H1 (cell line): ENCODE measurements at regions not wholly inside any gene's neighbourhood (a gene's known extent, or its start where the extent isn't known, plus 50 kb on each side); places are given as distances from the start of the nearest gene placed in this dataset.

ENCODE experiments used
- CTCF ChIA-PET: fragments of 300-600 bp; sonication (Branson Sonifier 250); formaldehyde crosslinking; loops from one replicate; lab custom pipeline; 2021; ENCODE audit not compliant: partially characterized antibody; lab: Charles Lee
- POLR2A ChIA-PET: fragments of 300-600 bp; sonication (Branson Sonifier 250); formaldehyde crosslinking; loops from one replicate; lab custom pipeline; 2021; ENCODE audit warnings: inconsistent platforms; ENCODE audit not compliant: partially characterized antibody; lab: Charles Lee
- DNase-seq, 2 experiments: peaks; one replicate each; pipeline versions ENCODE4 v3.0.0 to v3.0.0-alpha.2; 2010 to 2022; ENCODE audit warnings: low spot score in 2 of 2, low read depth in 1 of 2, mixed read lengths in 1 of 2
- FAIRE-seq: peaks from 2 replicates; lab custom pipeline; 2011; peaks lifted over from hg19 to GRCh38; lab: Jason Lieb, UNC
- H2AFZ ChIP-seq: 2 replicates; pipeline ENCODE4 v1.8.1; 2012; ENCODE audit warnings: low read length, inconsistent platforms
- H2AK5ac ChIP-seq: 2 replicates; pipeline ENCODE4 v1.6.1; 2013; ENCODE audit warnings: low read depth, low read length
- H2BK120ac ChIP-seq: replicated peaks from 2 replicates; pipeline ENCODE3; 2013; ENCODE audit warnings: low read depth, low read length, inconsistent platforms
- H2BK12ac ChIP-seq: 2 replicates; pipeline ENCODE4 v1.6.1; 2013; ENCODE audit warnings: low read depth, low read length
- H2BK15ac ChIP-seq: 2 replicates; pipeline ENCODE4 v1.6.1; 2013; ENCODE audit warnings: low read length
- H2BK20ac ChIP-seq: 2 replicates; pipeline ENCODE4 v1.6.1; 2013; ENCODE audit warnings: low read length
- H2BK5ac ChIP-seq: 2 replicates; pipeline ENCODE4 v1.6.1; 2013; ENCODE audit warnings: low read depth, low read length
- H3K14ac ChIP-seq: 2 replicates; pipeline ENCODE4 v1.6.1; 2013; ENCODE audit warnings: inconsistent platforms; ENCODE audit not compliant: insufficient read length
- H3K18ac ChIP-seq: 2 replicates; pipeline ENCODE4 v1.6.1; 2013; ENCODE audit warnings: low read length; ENCODE audit errors: extremely low read depth
- H3K23ac ChIP-seq: 2 replicates; pipeline ENCODE4 v1.6.1; 2013; ENCODE audit warnings: inconsistent platforms; ENCODE audit not compliant: insufficient read length
- H3K23me2 ChIP-seq: 2 replicates; pipeline ENCODE4 v1.6.1; 2013; ENCODE audit warnings: low read depth, low read length
- H3K27ac ChIP-seq: 2 replicates; pipeline ENCODE4 v1.6.1; 2011; ENCODE audit warnings: low read depth, low read length, inconsistent platforms
- H3K27me3 ChIP-seq, 4 experiments: replicated peaks in 1 of 4; 1 replicate in 1 of 4; 2 replicates in 3 of 4; pipeline versions ENCODE4 v1.6.1 to v1.8.1; 2011 to 2013; ENCODE audit warnings: low read length in 3 of 4, mild to moderate bottlenecking in 3 of 4, inconsistent platforms in 2 of 4, mixed read lengths in 2 of 4, moderate library complexity in 1 of 4; ENCODE audit not compliant: control insufficient read depth in 3 of 4, insufficient read depth in 3 of 4; ENCODE audit errors: extremely low read depth in 1 of 4
- H3K36me3 ChIP-seq, 4 experiments: 2 replicates each; pipeline versions ENCODE4 v1.6.1 to v1.8.1; 2011 to 2013; ENCODE audit warnings: mild to moderate bottlenecking in 4 of 4, low read length in 3 of 4, moderate library complexity in 2 of 4, control low read depth in 1 of 4, inconsistent platforms in 1 of 4; ENCODE audit not compliant: insufficient read depth in 4 of 4, control insufficient read depth in 2 of 4
- H3K4ac ChIP-seq: replicated peaks from 2 replicates; pipeline ENCODE3; 2013; ENCODE audit warnings: low read length, low read depth, mixed read lengths, inconsistent platforms; ENCODE audit not compliant: insufficient read length
- H3K4me1 ChIP-seq, 4 experiments: replicated peaks in 1 of 4; 1 replicate in 1 of 4; 2 replicates in 3 of 4; pipeline versions ENCODE4 v1.6.1 to v1.8.1; 2011 to 2013; ENCODE audit warnings: low read length in 3 of 4, inconsistent platforms in 2 of 4, mixed read lengths in 1 of 4; ENCODE audit not compliant: insufficient read depth in 4 of 4, control insufficient read depth in 3 of 4
- H3K4me2 ChIP-seq, 2 experiments: 2 replicates each; pipeline versions ENCODE4 v1.6.1 to v1.8.1; 2011 to 2013; ENCODE audit warnings: low read depth in 2 of 2, low read length in 2 of 2, control low read depth in 1 of 2, inconsistent platforms in 1 of 2, mild to moderate bottlenecking in 1 of 2; ENCODE audit not compliant: insufficient read depth in 1 of 2
- H3K4me3 ChIP-seq, 4 experiments: fragments of 200-600, 300-600 bp in 1 of 4; sonication (generic), shearing (Covaris generic), sonication (Bioruptor Twin) in 1 of 4; 2 replicates each; pipeline versions ENCODE4 v1.5.1 to v1.8.1; 2011 to 2016; ENCODE audit warnings: low read length in 4 of 4, low read depth in 3 of 4, control low read depth in 2 of 4, inconsistent platforms in 2 of 4, mild to moderate bottlenecking in 2 of 4, mixed read lengths in 1 of 4, moderate library complexity in 1 of 4; ENCODE audit not compliant: insufficient read depth in 2 of 4; ENCODE audit errors: extremely low read depth in 1 of 4
- H3K56ac ChIP-seq: replicated peaks from 2 replicates; pipeline ENCODE3; 2013; ENCODE audit warnings: low read depth, mild to moderate bottlenecking, mixed read lengths, low read length, inconsistent platforms; ENCODE audit not compliant: insufficient read length
- H3K79me1 ChIP-seq: 2 replicates; pipeline ENCODE4 v1.6.1; 2013; ENCODE audit warnings: low read depth, low read length, control low read depth
- H3K79me2 ChIP-seq, 2 experiments: 2 replicates each; pipeline versions ENCODE4 v1.6.1 to v1.8.1; 2012 to 2013; ENCODE audit warnings: low read length in 2 of 2, mild to moderate bottlenecking in 2 of 2, inconsistent platforms in 1 of 2; ENCODE audit not compliant: insufficient read depth in 2 of 2, control insufficient read depth in 1 of 2
- H3K9ac ChIP-seq, 4 experiments: replicated peaks in 1 of 4; 1 replicate in 1 of 4; 2 replicates in 3 of 4; pipeline versions ENCODE4 v1.6.1 to v1.8.1; 2011 to 2013; ENCODE audit warnings: low read depth in 3 of 4, low read length in 3 of 4, control low read depth in 2 of 4, mild to moderate bottlenecking in 2 of 4, moderate library complexity in 2 of 4, inconsistent platforms in 1 of 4; ENCODE audit errors: extremely low read depth in 1 of 4
- H3K9me3 ChIP-seq, 2 experiments: 2 replicates each; pipeline versions ENCODE4 v1.6.1 to v1.8.1; 2012 to 2013; ENCODE audit warnings: mild to moderate bottlenecking in 2 of 2, moderate library complexity in 2 of 2, control low read depth in 1 of 2, inconsistent platforms in 1 of 2, low read depth in 1 of 2, low read length in 1 of 2, mixed read lengths in 1 of 2; ENCODE audit not compliant: insufficient read depth in 2 of 2
- H4K20me1 ChIP-seq, 2 experiments: replicated peaks in 1 of 2; 2 replicates each; pipeline versions ENCODE3 to v1.8.1; 2011 to 2013; ENCODE audit warnings: inconsistent platforms in 2 of 2, low read length in 2 of 2, mild to moderate bottlenecking in 1 of 2; ENCODE audit not compliant: insufficient read depth in 2 of 2, control insufficient read depth in 1 of 2
- H4K5ac ChIP-seq: 2 replicates; pipeline ENCODE4 v1.6.1; 2013; ENCODE audit warnings: low read length, low read depth, mixed read lengths, inconsistent platforms; ENCODE audit not compliant: insufficient read length
- H4K8ac ChIP-seq: 2 replicates; pipeline ENCODE4 v1.8.0; 2013; ENCODE audit warnings: mild to moderate bottlenecking, moderate library complexity, low read length, inconsistent platforms; ENCODE audit not compliant: insufficient read depth; ENCODE audit errors: extremely low read depth
- H4K91ac ChIP-seq: replicated peaks from 2 replicates; pipeline ENCODE3; 2013; ENCODE audit warnings: low read length, mixed read lengths, inconsistent platforms; ENCODE audit not compliant: insufficient read length
- RNF2 ChIP-seq: fragments of 200-900, 300-1000 bp; sonication (generic); IDR thresholded peaks from 2 replicates; pipeline ENCODE4 v1.7.1; 2016; ENCODE audit warnings: borderline replicate concordance, low read depth, mild to moderate bottlenecking, antibody characterized with exemption, low read length; ENCODE audit not compliant: poor library complexity, severe bottlenecking; ENCODE audit errors: missing control alignments
- SIX5 ChIP-seq: IDR thresholded peaks from 2 replicates; pipeline ENCODE4 v1.6.1; 2011; ENCODE audit warnings: mild to moderate bottlenecking, low read depth, low read length
- TCF12 ChIP-seq: IDR thresholded peaks from 2 replicates; pipeline ENCODE4 v1.6.1; 2011; ENCODE audit warnings: low read depth, mild to moderate bottlenecking, low read length
- WGBS, 2 experiments: shearing (Covaris generic) in 1 of 2; methylation state at CpG; one replicate each; pipeline versions ENCODE4 v1.1.6 to v1.1.7; 2013 to 2015; ENCODE audit warnings: low lambda C conversion rate in 2 of 2, mixed read lengths in 2 of 2, inconsistent platforms in 1 of 2, low coverage in 1 of 2, missing lambda C conversion rate in 1 of 2; ENCODE audit not compliant: insufficient replicate concordance in 2 of 2, insufficient coverage in 1 of 2, insufficient read length in 1 of 2; ENCODE audit errors: extremely low coverage in 1 of 2, missing lambda C conversion rate in 1 of 2; 5-methylcytosine and 5-hydroxymethylcytosine counted together

GRCh38 chr11:110837603-110838002, 125.4 kb upstream of the ARHGAP20 start:
- H2BK12ac ChIP-seq, result no peak overlapping the region
- H3K79me1 ChIP-seq, result no peaks in the 10 kb centered on the region
- no peak for TF ChIP-seq TCF12
- no peak for TF ChIP-seq SIX5
- TF ChIP-seq RNF2, result no peak
- H3K9me3 ChIP-seq, result no peaks in the 10 kb centered on the region; a peak in 1 of 4 replicates
- no peaks in the 10 kb centered on the region for H3K27me3 ChIP-seq
- no peak overlapping the region for H3K14ac ChIP-seq
- H2BK15ac ChIP-seq, result no peak overlapping the region
- no peak overlapping the region for H2BK20ac ChIP-seq
- H4K8ac ChIP-seq, result no peak overlapping the region
- H4K20me1 ChIP-seq, result no peaks in the 10 kb centered on the region
- H2AK5ac ChIP-seq, result no peak overlapping the region
- DNase-seq (no peak), FAIRE-seq (no peak)
- no peak overlapping the region for H3K23ac ChIP-seq
- H3K36me3 ChIP-seq, result no peaks in the 10 kb centered on the region
- ChIA-PET POLR2A (no interaction called here), CTCF (no interaction called here)
- H3K18ac ChIP-seq, result no peak overlapping the region
- no peak overlapping the region for H2AFZ ChIP-seq
- WGBS, 2 experiments, result 98% methylated on average over 3 of the region's 3 CpGs; no CpG with 5 or more reads in 1 of the 2 experiments
- H3K56ac ChIP-seq, result no peak overlapping the region
- H4K91ac ChIP-seq, result no peak overlapping the region
- H3K4ac ChIP-seq, result no peak overlapping the region
- no peak overlapping the region for H2BK120ac ChIP-seq
- H3K23me2 ChIP-seq, result no peaks in the 10 kb centered on the region
- H4K5ac ChIP-seq, result no peak overlapping the region
- H3K27ac ChIP-seq, result no peak overlapping the region
- H2BK5ac ChIP-seq, result no peak overlapping the region
- H3K79me2 ChIP-seq, result no peaks in the 10 kb centered on the region
- no peak overlapping the region for H3K9ac ChIP-seq
- H3K4me1 ChIP-seq, result no peaks in the 10 kb centered on the region
- H3K4me3 ChIP-seq, result no peak overlapping the region
- no peak overlapping the region for H3K4me2 ChIP-seq
